Adipocyte (in vitro differentiated cells): ENCODE measurements at regions not wholly inside any gene's neighbourhood (a gene's known extent, or its start where the extent isn't known, plus 50 kb on each side); places are given as distances from the start of the nearest gene placed in this dataset.
"Not testable (repeated sequence)": the region's sequence is repeated elsewhere in the genome, so short reads cannot be mapped to it uniquely, and the experiment has no call there.

Source experiments
- DNase-seq: peaks from one replicate; pipeline ENCODE4 v3.0.0-alpha.2; 2015; ENCODE audit warnings: low read depth
- H3K27me3 ChIP-seq: replicated peaks from 2 replicates; pipeline ENCODE4 v1.7.0; 2013; ENCODE audit warnings: mild to moderate bottlenecking, low read length, moderate library complexity; ENCODE audit not compliant: control insufficient read depth, insufficient read depth
- H3K36me3 ChIP-seq: 2 replicates; pipeline ENCODE4 v1.7.0; 2013; ENCODE audit warnings: low read length, mild to moderate bottlenecking, moderate library complexity; ENCODE audit not compliant: control insufficient read depth, insufficient read depth, severe bottlenecking
- H3K4me1 ChIP-seq: 2 replicates; pipeline ENCODE4 v1.7.0; 2013; ENCODE audit warnings: mild to moderate bottlenecking, low read length, moderate library complexity; ENCODE audit not compliant: control insufficient read depth, insufficient read depth
- H3K4me3 ChIP-seq: 2 replicates; pipeline ENCODE4 v1.7.0; 2013; ENCODE audit warnings: mild to moderate bottlenecking, low read length, moderate library complexity
- H3K9ac ChIP-seq: 2 replicates; pipeline ENCODE4 v1.7.0; 2013; ENCODE audit warnings: mild to moderate bottlenecking, low read length, moderate library complexity
- H3K9me3 ChIP-seq: 2 replicates; pipeline ENCODE4 v1.7.0; 2013; ENCODE audit warnings: mild to moderate bottlenecking, low read length, moderate library complexity; ENCODE audit not compliant: control insufficient read depth

- Histone ChIP-seq H3K4me3 (no peak overlapping the region), H3K9me3 (peaks cover 7% of the 10 kb centered on the region), H3K4me1 (no peaks in the 10 kb centered on the region), H3K27me3 (no peaks in the 10 kb centered on the region), H3K9ac (no peak overlapping the region), H3K36me3 (no peaks in the 10 kb centered on the region)
- no peak for DNase-seq
Measured at GRCh38 chr3:151520105-151520504, 59.2 kb upstream of the IGSF10 start.

- H3K27me3 ChIP-seq, H3K9ac ChIP-seq, H3K9me3 ChIP-seq, H3K4me3 ChIP-seq, DNase-seq, H3K4me1 ChIP-seq, H3K36me3 ChIP-seq: not testable (repeated sequence)
Measured at GRCh38 chr3:151511433-151511832, 50.6 kb upstream of the IGSF10 start.
